Naive thymus-derived CD4-positive, alpha-beta T cell (primary cell): ENCODE measurements at regions not wholly inside any gene's neighbourhood (a gene's known extent, or its start where the extent isn't known, plus 50 kb on each side); places are given as distances from the start of the nearest gene placed in this dataset.
"Not testable (repeated sequence)": the region's sequence is repeated elsewhere in the genome, so short reads cannot be mapped to it uniquely, and the experiment has no call there.

ENCODE experiments used
- ATAC-seq: fragments of 150-1000 bp; cut with Tn5 transposase; 2 replicates; pipeline ENCODE4 v1.10.0; 2021; ENCODE audit warnings: mild to moderate bottlenecking, moderate library complexity
- CTCF ChIA-PET: fragments of 350-600 bp; sonication (Branson Sonifier 250); formaldehyde crosslinking; loops from one replicate; lab custom pipeline; 2021; ENCODE audit warnings: antibody characterized with exemption; lab: Charles Lee
- POLR2A ChIA-PET: fragments of 350-600 bp; sonication (Branson Sonifier 250); formaldehyde crosslinking; loops from one replicate; lab custom pipeline; 2021; ENCODE audit warnings: antibody characterized with exemption, inconsistent platforms; lab: Charles Lee
- DNase-seq, 9 donors: peaks; one replicate each; pipeline versions ENCODE4 v3.0.0 to v3.0.0-alpha.2; 2020 to 2022; ENCODE audit warnings: mixed read lengths in 1 of 9
- H3K27ac ChIP-seq: one replicate; pipeline ENCODE4 v1.7.0; 2013; ENCODE audit warnings: mild to moderate bottlenecking, low read depth, low read length, moderate library complexity
- H3K27me3 ChIP-seq, 2 donors: one replicate each; pipeline ENCODE4 v1.7.0; 2013; ENCODE audit warnings: low read length in 2 of 2, mild to moderate bottlenecking in 2 of 2, moderate library complexity in 2 of 2; ENCODE audit not compliant: control insufficient read depth in 2 of 2, insufficient read depth in 2 of 2
- H3K36me3 ChIP-seq, 3 experiments: 1 replicate in 2 of 3; 2 replicates in 1 of 3; pipeline ENCODE4 v1.7.0; 2013; ENCODE audit warnings: low read length in 3 of 3, mild to moderate bottlenecking in 3 of 3, moderate library complexity in 1 of 3; ENCODE audit not compliant: insufficient read depth in 3 of 3, control insufficient read depth in 2 of 3
- H3K4me1 ChIP-seq, 2 donors: one replicate each; pipeline ENCODE4 v1.7.0; 2013; ENCODE audit warnings: low read length in 2 of 2, mild to moderate bottlenecking in 2 of 2, moderate library complexity in 1 of 2; ENCODE audit not compliant: control insufficient read depth in 2 of 2, insufficient read depth in 2 of 2
- H3K4me3 ChIP-seq: 2 replicates; pipeline ENCODE4 v1.7.0; 2013; ENCODE audit warnings: mild to moderate bottlenecking, low read length
- H3K9me3 ChIP-seq, 3 experiments: 1 replicate in 2 of 3; 2 replicates in 1 of 3; pipeline ENCODE4 v1.7.0; 2013; ENCODE audit warnings: low read length in 3 of 3; ENCODE audit not compliant: control insufficient read depth in 2 of 3
- H3K27ac Mint-ChIP-seq, 9 donors: one replicate each; pipeline ENCODE4 v1.8.0; 2020 to 2022; ENCODE audit warnings: mixed read lengths in 9 of 9, mild to moderate bottlenecking in 8 of 9, moderate library complexity in 5 of 9, inconsistent platforms in 2 of 9
- H3K27me3 Mint-ChIP-seq, 5 donors: one replicate each; pipeline ENCODE4 v1.8.0; 2021 to 2022; ENCODE audit warnings: mixed read lengths in 5 of 5, mild to moderate bottlenecking in 1 of 5
- H3K36me3 Mint-ChIP-seq, 5 donors: one replicate each; pipeline ENCODE4 v1.8.0; 2020 to 2022; ENCODE audit warnings: mixed read lengths in 5 of 5, mild to moderate bottlenecking in 3 of 5, inconsistent platforms in 1 of 5
- H3K4me1 Mint-ChIP-seq, 7 donors: one replicate each; pipeline ENCODE4 v1.8.0; 2020 to 2022; ENCODE audit warnings: mixed read lengths in 7 of 7, mild to moderate bottlenecking in 3 of 7, inconsistent platforms in 1 of 7
- H3K4me3 Mint-ChIP-seq, 10 donors: one replicate each; pipeline ENCODE4 v1.8.0; 2020 to 2022; ENCODE audit warnings: mild to moderate bottlenecking in 10 of 10, mixed read lengths in 10 of 10, moderate library complexity in 6 of 10, inconsistent platforms in 2 of 10
- H3K9me3 Mint-ChIP-seq, 11 donors: one replicate each; pipeline ENCODE4 v1.8.0; 2020 to 2022; ENCODE audit warnings: mixed read lengths in 11 of 11, mild to moderate bottlenecking in 4 of 11, inconsistent platforms in 1 of 11, moderate library complexity in 1 of 11
- intact Hi-C, 2 donors: fragments of 100-400 bp; cut with micrococcal nuclease; formaldehyde crosslinking; loops; one replicate each; pipeline ENCODE4 v1.15.1; 2023

DNA sequence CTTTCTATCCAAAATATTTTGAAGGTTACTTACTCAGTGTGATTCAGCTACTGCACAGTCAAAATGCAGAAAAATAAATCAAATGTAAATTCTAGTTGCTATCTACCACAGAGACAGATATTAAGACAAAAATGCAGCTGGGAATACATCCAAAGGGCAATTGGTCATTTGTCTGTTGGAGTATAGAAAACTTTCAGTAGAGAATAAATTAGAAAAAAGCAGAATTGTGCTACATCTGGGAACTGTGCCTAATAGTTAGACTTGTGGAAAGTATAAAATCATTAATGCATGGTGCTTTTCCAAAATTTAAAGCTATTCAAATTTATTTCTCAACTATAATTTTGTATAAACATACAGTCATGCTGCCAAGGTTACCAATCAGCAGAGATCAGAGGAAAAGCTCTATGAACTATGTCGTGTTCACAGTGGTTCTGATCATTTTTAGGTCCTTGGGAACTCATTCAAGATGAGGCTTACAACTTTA, 1635.8 kb downstream of the PCDH9 start:
- Histone ChIP-seq H3K4me1 (no peaks in the 10 kb centered on the region), H3K27ac (no peak overlapping the region), H3K27me3 (no peaks in the 10 kb centered on the region), H3K4me3 (no peak overlapping the region), H3K9me3 (no peaks in the 10 kb centered on the region), H3K36me3 (no peaks in the 10 kb centered on the region)
- Mint-ChIP-seq H3K4me3 (no peak overlapping the region), H3K27me3 (no peaks in the 10 kb centered on the region), H3K4me1 (peaks cover 0 to 1% (median 0%) of the 10 kb centered on the region in 7 donors), H3K9me3 (peaks cover 0 to 10% (median 5%) of the 10 kb centered on the region in 11 donors), H3K36me3 (no peaks in the 10 kb centered on the region), H3K27ac (no peak overlapping the region)
- ChIA-PET CTCF (no interaction called here), POLR2A (no interaction called here)
- intact Hi-C loops = no loop called here
- ATAC-seq (no peak), DNase-seq (no peak)

GRCh38 chr13:65593298-65593874, 1636.8 kb downstream of the PCDH9 start:
- H3K27me3 ChIP-seq = no peaks in the 10 kb centered on the region
- ATAC-seq (no peak), DNase-seq (no peak)
- H3K27ac ChIP-seq = no peak overlapping the region
- no peaks in the 10 kb centered on the region for H3K36me3 ChIP-seq
- Mint-ChIP-seq H3K36me3 (no peaks in the 10 kb centered on the region), H3K4me3 (no peak overlapping the region), H3K27me3 (no peaks in the 10 kb centered on the region), H3K27ac (no peak overlapping the region), H3K4me1 (peaks cover 0 to 1% (median 0%) of the 10 kb centered on the region in 7 donors), H3K9me3 (peaks cover 0 to 11% (median 6%) of the 10 kb centered on the region in 11 donors)
- H3K4me1 ChIP-seq = no peaks in the 10 kb centered on the region
- no peak overlapping the region for H3K4me3 ChIP-seq
- ChIA-PET POLR2A (no interaction called here), CTCF (no interaction called here)
- intact Hi-C loops = no loop called here
- no peaks in the 10 kb centered on the region for H3K9me3 ChIP-seq

DNA sequence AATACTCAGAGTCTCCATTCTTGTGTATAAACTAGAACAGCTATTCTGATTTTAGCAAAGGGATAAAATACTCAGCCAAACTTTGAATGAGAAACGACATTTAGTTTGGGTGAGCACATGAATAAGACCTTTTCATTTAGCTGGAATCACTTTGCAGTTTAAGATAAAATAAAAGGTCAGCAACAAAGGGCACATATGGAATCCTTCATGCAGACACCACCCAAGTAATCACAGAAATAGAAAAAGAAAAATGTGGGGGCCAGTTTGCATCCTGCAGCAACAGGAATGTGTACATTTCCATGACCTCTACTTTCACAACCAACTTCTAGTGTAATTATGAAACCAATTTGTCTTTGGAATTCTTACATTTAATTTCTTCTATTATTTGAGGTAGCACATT, 1637.4 kb downstream of the PCDH9 start:
- CTCF ChIA-PET = no interaction called here
- H3K4me1 Mint-ChIP-seq = peaks cover 0 to 1% (median 0%) of the 10 kb centered on the region in 7 donors
- no peak overlapping the region for H3K27ac Mint-ChIP-seq
- no peaks in the 10 kb centered on the region for H3K27me3 ChIP-seq
- H3K27ac ChIP-seq = no peak overlapping the region
- intact Hi-C loops = no loop called here
- H3K4me1 ChIP-seq = no peaks in the 10 kb centered on the region
- no peak for DNase-seq
- no peaks in the 10 kb centered on the region for H3K27me3 Mint-ChIP-seq
- H3K4me3 ChIP-seq = no peak overlapping the region
- peaks cover 0 to 17% (median 13%) of the 10 kb centered on the region in 11 donors for H3K9me3 Mint-ChIP-seq
- ATAC-seq = no peak
- POLR2A ChIA-PET = no interaction called here
- H3K36me3 Mint-ChIP-seq = peaks cover 0 to 4% (median 0%) of the 10 kb centered on the region in 5 donors
- no peaks in the 10 kb centered on the region for H3K9me3 ChIP-seq
- no peaks in the 10 kb centered on the region for H3K36me3 ChIP-seq
- no peak overlapping the region for H3K4me3 Mint-ChIP-seq

- DNase-seq (no peak), ATAC-seq (no peak)
- Histone ChIP-seq H3K4me3 (no peak overlapping the region), H3K9me3 (peaks cover 0 to 7% (median 0%) of the 10 kb centered on the region in 3 experiments), H3K27me3 (no peaks in the 10 kb centered on the region), H3K27ac (no peak overlapping the region), H3K4me1 (no peaks in the 10 kb centered on the region), H3K36me3 (no peaks in the 10 kb centered on the region)
- Mint-ChIP-seq H3K27me3 (no peaks in the 10 kb centered on the region), H3K36me3 (peaks cover 0 to 6% (median 0%) of the 10 kb centered on the region in 5 donors), H3K4me1 (no peaks in the 10 kb centered on the region), H3K27ac (no peak overlapping the region), H3K9me3 (peaks cover 0 to 25% (median 19%) of the 10 kb centered on the region in 11 donors), H3K4me3 (no peak overlapping the region)
- intact Hi-C loops = no loop called here
- POLR2A ChIA-PET = no interaction called here
- CTCF ChIA-PET = no interaction called here
Measured at GRCh38 chr13:65585346-65585745, 1644.8 kb downstream of the PCDH9 start.

DNA sequence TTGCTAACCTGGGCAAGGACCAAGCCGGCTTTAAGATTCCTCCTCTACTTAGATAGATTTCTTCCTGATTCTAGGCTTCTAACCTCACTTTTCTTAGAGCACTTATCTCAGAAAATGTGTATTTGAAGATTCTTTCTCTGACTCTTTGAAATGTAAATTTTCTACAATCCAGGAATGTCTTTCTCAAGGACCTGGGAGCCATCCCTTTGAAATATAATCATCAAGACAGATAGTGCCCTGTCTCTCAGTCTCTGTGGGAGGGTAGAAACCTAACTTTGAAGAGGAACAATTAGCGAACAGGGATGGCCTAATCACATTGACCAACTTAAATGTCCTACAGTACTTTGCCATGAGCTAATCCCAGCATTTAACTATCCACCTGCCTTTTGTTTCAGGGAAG, 1646.0 kb downstream of the PCDH9 start:
- DNase-seq (no peak), ATAC-seq (no peak)
- Histone ChIP-seq H3K4me1 (no peaks in the 10 kb centered on the region), H3K36me3 (no peaks in the 10 kb centered on the region), H3K27me3 (no peaks in the 10 kb centered on the region), H3K27ac (no peak overlapping the region), H3K4me3 (no peak overlapping the region), H3K9me3 (peaks cover 0 to 7% (median 0%) of the 10 kb centered on the region in 3 experiments)
- peaks cover 0 to 6% (median 0%) of the 10 kb centered on the region in 5 donors for H3K36me3 Mint-ChIP-seq
- ChIA-PET POLR2A (no interaction called here), CTCF (no interaction called here)
- intact Hi-C loops = no loop called here
- no peaks in the 10 kb centered on the region for H3K27me3 Mint-ChIP-seq
- H3K4me1 Mint-ChIP-seq = no peaks in the 10 kb centered on the region
- no peak overlapping the region for H3K4me3 Mint-ChIP-seq
- H3K27ac Mint-ChIP-seq = no peak overlapping the region
- peaks cover 0 to 25% (median 14%) of the 10 kb centered on the region in 11 donors for H3K9me3 Mint-ChIP-seq

DNA sequence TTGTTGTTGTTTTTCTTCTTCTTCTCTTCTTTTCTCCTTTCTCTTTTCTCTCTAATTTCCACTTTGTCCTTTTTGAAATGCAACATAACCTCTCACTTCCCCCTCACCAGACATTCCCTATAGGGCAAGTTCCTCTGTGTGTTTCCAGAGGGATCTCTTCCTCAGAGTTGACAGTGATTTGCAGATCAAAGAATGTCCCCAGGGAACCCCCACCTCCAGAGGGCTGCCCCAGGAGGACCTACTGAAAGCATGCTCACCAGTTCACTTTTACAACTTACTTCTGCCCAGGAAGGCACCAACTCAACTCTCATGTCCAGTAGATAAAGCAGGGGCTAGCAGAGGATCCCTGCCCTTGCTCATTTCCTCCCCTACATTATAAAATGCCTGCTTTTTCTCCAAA, 1648.0 kb downstream of the PCDH9 start:
- H3K27me3 ChIP-seq = no peaks in the 10 kb centered on the region
- H3K27me3 Mint-ChIP-seq = no peaks in the 10 kb centered on the region
- no peak overlapping the region for H3K4me3 ChIP-seq
- H3K4me1 ChIP-seq = no peaks in the 10 kb centered on the region
- H3K4me3 Mint-ChIP-seq = no peak overlapping the region
- peaks cover 0 to 12% (median 5%) of the 10 kb centered on the region in 11 donors for H3K9me3 Mint-ChIP-seq
- ATAC-seq (no peak), DNase-seq (no peak)
- peaks cover 0 to 7% (median 0%) of the 10 kb centered on the region in 3 experiments for H3K9me3 ChIP-seq
- no peak overlapping the region for H3K27ac Mint-ChIP-seq
- intact Hi-C loops = no loop called here
- H3K27ac ChIP-seq = no peak overlapping the region
- no peaks in the 10 kb centered on the region for H3K36me3 Mint-ChIP-seq
- H3K36me3 ChIP-seq = no peaks in the 10 kb centered on the region
- H3K4me1 Mint-ChIP-seq = no peaks in the 10 kb centered on the region
- CTCF ChIA-PET = no interaction called here
- POLR2A ChIA-PET = no interaction called here

DNA sequence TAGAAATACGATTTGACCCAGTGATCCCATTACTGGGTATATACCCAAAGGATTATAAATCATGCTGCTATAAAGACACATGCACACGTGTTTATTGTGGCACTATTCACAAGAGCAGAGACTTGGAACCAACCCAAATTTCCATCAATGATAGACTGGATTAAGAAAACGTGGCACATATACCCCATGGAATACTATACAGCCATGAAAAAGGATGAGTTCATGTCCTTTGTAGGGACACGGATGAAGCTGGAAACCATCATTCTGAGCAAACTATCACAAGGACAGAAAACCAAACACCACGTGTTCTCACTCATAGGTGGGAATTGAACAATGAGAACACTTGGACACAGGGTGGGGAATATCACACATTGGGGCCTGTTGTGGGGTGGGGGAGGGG, 1665.6 kb downstream of the PCDH9 start:
- H3K27ac ChIP-seq, H3K4me3 Mint-ChIP-seq, H3K36me3 Mint-ChIP-seq, H3K9me3 ChIP-seq, CTCF ChIA-PET, H3K27me3 ChIP-seq, intact Hi-C loops, H3K4me3 ChIP-seq, DNase-seq, H3K4me1 ChIP-seq, H3K36me3 ChIP-seq, POLR2A ChIA-PET, H3K4me1 Mint-ChIP-seq, H3K27ac Mint-ChIP-seq, H3K27me3 Mint-ChIP-seq, ATAC-seq: not testable (repeated sequence)
- peaks cover 4 to 18% (median 9%) of the 10 kb centered on the region in 11 donors for H3K9me3 Mint-ChIP-seq
